HG03159 (cell line): ENCODE measurements at regions not wholly inside any gene's neighbourhood (a gene's known extent, or its start where the extent isn't known, plus 50 kb on each side); places are given as distances from the start of the nearest gene placed in this dataset.
"Not testable (repeated sequence)": the region's sequence is repeated elsewhere in the genome, so short reads cannot be mapped to it uniquely, and the experiment has no call there.

ENCODE experiments used
- ATAC-seq: cut with Tn5 transposase; IDR thresholded peaks from one replicate; pipeline ENCODE4 v1.9.1; 2021; ENCODE audit warnings: mild to moderate bottlenecking, moderate library complexity; ENCODE audit not compliant: unreplicated experiment

GRCh38 chr9:95684516-95684915 is 167.7 kb upstream of the PTCH1 start:
- ATAC-seq, result no peak

- ATAC-seq, result not testable (repeated sequence)
Measured at GRCh38 chr9:95680306-95680705, 163.5 kb upstream of the PTCH1 start.

- ATAC-seq, result no peak
Measured at GRCh38 chr9:95679874-95680273, 163.1 kb upstream of the PTCH1 start.

GRCh38 chr9:95678759-95679158 is 162.0 kb upstream of the PTCH1 start:
- ATAC-seq, result no peak

GRCh38 chr9:95670122-95670521 is 153.4 kb upstream of the PTCH1 start:
- ATAC-seq, result no peak

- no peak for ATAC-seq
Measured at GRCh38 chr9:95669253-95669652, 152.5 kb upstream of the PTCH1 start.

- ATAC-seq, result no peak
Measured at GRCh38 chr9:95667789-95668188, 151.0 kb upstream of the PTCH1 start.

- ATAC-seq, result no peak
Measured at GRCh38 chr9:95666785-95667155, 150.0 kb upstream of the PTCH1 start.

GRCh38 chr9:95666096-95666784 is 149.5 kb upstream of the PTCH1 start:
- ATAC-seq, result no peak

GRCh38 chr9:95653246-95653645 is 136.5 kb upstream of the PTCH1 start:
- ATAC-seq, result no peak

- no peak for ATAC-seq
Measured at GRCh38 chr9:95650720-95651119, 133.9 kb upstream of the PTCH1 start.

GRCh38 chr9:95649801-95650213 is 133.0 kb upstream of the PTCH1 start:
- no peak for ATAC-seq

- ATAC-seq, result no peak
Measured at GRCh38 chr9:95648225-95648624, 131.5 kb upstream of the PTCH1 start.

GRCh38 chr9:95645992-95646391 is 129.2 kb upstream of the PTCH1 start:
- ATAC-seq, result no peak

- no peak for ATAC-seq
Measured at GRCh38 chr9:95645579-95645978, 128.8 kb upstream of the PTCH1 start.

GRCh38 chr9:95644377-95644776 is 127.6 kb upstream of the PTCH1 start:
- ATAC-seq, result no peak

- no peak for ATAC-seq
Measured at GRCh38 chr9:95643619-95644018, 126.8 kb upstream of the PTCH1 start.

GRCh38 chr9:95642189-95642588 is 125.4 kb upstream of the PTCH1 start:
- ATAC-seq, result no peak

GRCh38 chr9:95641586-95641985 is 124.8 kb upstream of the PTCH1 start:
- ATAC-seq, result no peak

GRCh38 chr9:95640336-95640735 is 123.6 kb upstream of the PTCH1 start:
- ATAC-seq, result no peak

GRCh38 chr9:95635986-95636671 is 119.4 kb upstream of the PTCH1 start:
- ATAC-seq, result no peak

GRCh38 chr9:95634536-95634935 is 117.8 kb upstream of the PTCH1 start:
- ATAC-seq, result no peak

GRCh38 chr9:95634114-95634513 is 117.3 kb upstream of the PTCH1 start:
- ATAC-seq, result no peak
